ENCODE measurements at regions not wholly inside any gene's neighbourhood (a gene's known extent, or its start where the extent isn't known, plus 50 kb on each side); places are given as distances from the start of the nearest gene placed in this dataset.

GRCh38 chr14:56996721-56997399 is 186.6 kb upstream of the OTX2 start:
- no peaks in the 10 kb centered on the region for H3K79me2 ChIP-seq (replicated peaks; ENCODE audit: insufficient read depth, low read length)
- no peak for TF ChIP-seq REST (IDR thresholded peaks at IDR 0.05; ENCODE audit: borderline replicate concordance)
- no peak for TF ChIP-seq EP300 (conservative IDR thresholded peaks at IDR 0.05; ENCODE audit: poor library complexity, severe bottlenecking)
- TF ChIP-seq EZH2 (IDR thresholded peaks at IDR 0.05; ENCODE audit: borderline replicate concordance, insufficient read depth, low read length, poor library complexity, severe bottlenecking): no peak
- TF ChIP-seq SMC3 (conservative IDR thresholded peaks at IDR 0.05; ENCODE audit: poor library complexity): no peak
- TF ChIP-seq TAF1 (IDR thresholded peaks at IDR 0.05; ENCODE audit: low read depth): no peak
- TF ChIP-seq POLR2AphosphoS5 (IDR thresholded peaks at IDR 0.05): no peak
- TF ChIP-seq RAD21 (conservative IDR thresholded peaks at IDR 0.05): no peak
- no peak for TF ChIP-seq CTCF (IDR thresholded peaks at IDR 0.05; ENCODE audit: poor library complexity, severe bottlenecking)
- no peak for TF ChIP-seq MXI1 (conservative IDR thresholded peaks at IDR 0.05; ENCODE audit: poor library complexity, severe bottlenecking)
- H3F3A ChIP-seq (ENCODE audit: insufficient read depth, low read length, poor library complexity, severe bottlenecking): no peaks in the 10 kb centered on the region
- H3K27ac ChIP-seq (ENCODE audit: low read length): no peak overlapping the region
- no peak overlapping the region for H3K9ac ChIP-seq (ENCODE audit: low read length)
- H3K36me3 ChIP-seq (ENCODE audit: insufficient read depth, low read length): no peaks in the 10 kb centered on the region
- no peaks in the 10 kb centered on the region for H3K9me3 ChIP-seq (ENCODE audit: low read length)
- H3K27me3 ChIP-seq (ENCODE audit: insufficient read depth, low read depth, low read length): no peaks in the 10 kb centered on the region
- H2AFZ ChIP-seq (ENCODE audit: low read depth, low read length): no peak overlapping the region
- no peaks in the 10 kb centered on the region for H3K9me2 ChIP-seq (ENCODE audit: insufficient read depth, low read length)
- H4K20me1 ChIP-seq (ENCODE audit: insufficient read depth): no peaks in the 10 kb centered on the region
- no peak overlapping the region for H3K4me3 ChIP-seq (ENCODE audit: low read length)
- no peak overlapping the region for H3K4me2 ChIP-seq (ENCODE audit: low read length)

- no peaks in the 10 kb centered on the region for H3K9me3 ChIP-seq (ENCODE audit: low read length)
- no peaks in the 10 kb centered on the region for H4K20me1 ChIP-seq (ENCODE audit: insufficient read depth)
- no peaks in the 10 kb centered on the region for H3K79me2 ChIP-seq (replicated peaks; ENCODE audit: insufficient read depth, low read length)
- TF ChIP-seq SMC3 (conservative IDR thresholded peaks at IDR 0.05; ENCODE audit: poor library complexity): no peak
- TF ChIP-seq RAD21 (conservative IDR thresholded peaks at IDR 0.05): no peak
- TF ChIP-seq CTCF (IDR thresholded peaks at IDR 0.05; ENCODE audit: poor library complexity, severe bottlenecking): no peak
- no peak for TF ChIP-seq MXI1 (conservative IDR thresholded peaks at IDR 0.05; ENCODE audit: poor library complexity, severe bottlenecking)
- TF ChIP-seq EP300 (conservative IDR thresholded peaks at IDR 0.05; ENCODE audit: poor library complexity, severe bottlenecking): no peak
- TF ChIP-seq TAF1 (IDR thresholded peaks at IDR 0.05; ENCODE audit: low read depth): no peak
- TF ChIP-seq POLR2AphosphoS5 (IDR thresholded peaks at IDR 0.05): no peak
- H3F3A ChIP-seq (ENCODE audit: insufficient read depth, low read length, poor library complexity, severe bottlenecking): no peaks in the 10 kb centered on the region
- H3K4me3 ChIP-seq (ENCODE audit: low read length): no peak overlapping the region
- no peak overlapping the region for H3K9ac ChIP-seq (ENCODE audit: low read length)
- no peak overlapping the region for H3K27ac ChIP-seq (ENCODE audit: low read length)
- no peak overlapping the region for H2AFZ ChIP-seq (ENCODE audit: low read depth, low read length)
- H3K9me2 ChIP-seq (ENCODE audit: insufficient read depth, low read length): no peaks in the 10 kb centered on the region
- H3K4me2 ChIP-seq (ENCODE audit: low read length): no peak overlapping the region
- no peaks in the 10 kb centered on the region for H3K27me3 ChIP-seq (ENCODE audit: insufficient read depth, low read depth, low read length)
- H3K36me3 ChIP-seq (ENCODE audit: insufficient read depth, low read length): no peaks in the 10 kb centered on the region
These were observed 184.7 kb upstream of the OTX2 start for GRCh38 chr14:56995010-56995409.

Data from neural cell (in vitro differentiated cells).